Right renal cortex interstitium (tissue), 3 donors: ENCODE measurements at regions not wholly inside any gene's neighbourhood (a gene's known extent, or its start where the extent isn't known, plus 50 kb on each side); places are given as distances from the start of the nearest gene placed in this dataset.
"Not testable (repeated sequence)": the region's sequence is repeated elsewhere in the genome, so short reads cannot be mapped to it uniquely, and the experiment has no call there.

Experiments
- DNase-seq, 3 donors: peaks; one replicate each; pipeline ENCODE4 v3.0.0-alpha.2; 2013; ENCODE audit warnings: low read depth in 3 of 3, low spot score in 2 of 3

- DNase-seq = not testable (repeated sequence)
Observed at GRCh38 chr3:187890405-187890752, 145.1 kb upstream of the BCL6 start.

GRCh38 chr3:187896646-187897045 is 151.4 kb upstream of the BCL6 start:
- no peak for DNase-seq

- no peak for DNase-seq
Observed at GRCh38 chr3:187899246-187899645, 154.0 kb upstream of the BCL6 start.

GRCh38 chr3:187900993-187901755 is 155.9 kb upstream of the BCL6 start:
- DNase-seq = no peak

- no peak for DNase-seq
Observed at GRCh38 chr3:187902041-187902471, 156.8 kb upstream of the BCL6 start.

GRCh38 chr3:187902936-187903335 is 157.7 kb upstream of the BCL6 start:
- DNase-seq = no peak

GRCh38 chr3:187903697-187904096 is 158.4 kb upstream of the BCL6 start:
- DNase-seq = no peak

GRCh38 chr3:187906416-187906815 is 161.1 kb upstream of the BCL6 start:
- no peak for DNase-seq

GRCh38 chr3:187906920-187907319 is 161.7 kb upstream of the BCL6 start:
- no peak for DNase-seq

GRCh38 chr3:187909866-187910265 is 164.6 kb upstream of the BCL6 start:
- no peak for DNase-seq

GRCh38 chr3:187912007-187912406 is 166.7 kb upstream of the BCL6 start:
- no peak for DNase-seq

- DNase-seq = no peak
Observed at GRCh38 chr3:187913617-187914033, 168.4 kb upstream of the BCL6 start.

GRCh38 chr3:187914231-187914630 is 169.0 kb upstream of the BCL6 start:
- no peak for DNase-seq

- no peak for DNase-seq
Observed at GRCh38 chr3:187916072-187916471, 170.8 kb upstream of the BCL6 start.

GRCh38 chr3:187918081-187918644 is 172.9 kb upstream of the BCL6 start:
- no peak for DNase-seq

- no peak for DNase-seq
Observed at GRCh38 chr3:187919048-187919447, 173.8 kb upstream of the BCL6 start.

GRCh38 chr3:187919544-187919943 is 174.3 kb upstream of the BCL6 start:
- no peak for DNase-seq

GRCh38 chr3:187920030-187920429 is 174.8 kb upstream of the BCL6 start:
- no peak for DNase-seq

GRCh38 chr3:187920913-187921312 is 175.6 kb upstream of the BCL6 start:
- DNase-seq = peak in 1 of 3 donors; percentile 45

GRCh38 chr3:187921391-187922074 is 176.3 kb upstream of the BCL6 start:
- no peak for DNase-seq

GRCh38 chr3:187922704-187923416 is 177.6 kb upstream of the BCL6 start:
- no peak for DNase-seq
